ENCODE measurements at regions not wholly inside any gene's neighbourhood (a gene's known extent, or its start where the extent isn't known, plus 50 kb on each side); places are given as distances from the start of the nearest gene placed in this dataset.
"Not testable (repeated sequence)": the region's sequence is repeated elsewhere in the genome, so short reads cannot be mapped to it uniquely, and the experiment has no call there.

DNA sequence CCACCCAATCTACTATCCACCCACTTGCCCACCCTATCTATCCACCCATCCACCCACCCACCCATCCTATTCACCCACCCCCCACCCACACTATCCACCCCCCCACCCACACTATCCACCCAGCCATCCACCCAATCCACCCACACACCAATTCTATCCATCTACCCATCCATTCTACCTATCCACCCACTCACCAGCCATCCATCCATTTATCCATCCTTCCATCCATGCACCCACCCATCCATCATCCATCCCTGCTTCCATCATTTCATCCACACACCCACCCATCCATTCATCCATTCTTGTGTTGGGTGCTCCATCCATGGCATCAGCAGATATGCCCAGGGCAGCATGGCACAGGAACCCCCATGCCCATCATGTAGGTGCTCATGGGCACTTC is 1206.6 kb downstream of the BRD1 start:
- Histone ChIP-seq H3K4me2 (ENCODE audit: low read length) (no peak overlapping the region), H4K20me1 (ENCODE audit: insufficient read depth) (no peaks in the 10 kb centered on the region), H3K9me2 (ENCODE audit: insufficient read depth) (no peaks in the 10 kb centered on the region), H3K4me1 (ENCODE audit: control insufficient read depth in 1 of 2, insufficient read depth in 2 of 2, low read length in 2 of 2) (no peaks in the 10 kb centered on the region), H3K9me3 (ENCODE audit: control insufficient read depth in 1 of 2, insufficient read depth in 1 of 2, low read depth in 1 of 2, low read length in 2 of 2) (no peaks in the 10 kb centered on the region), H3K79me2 (ENCODE audit: insufficient read depth, low read length) (no peaks in the 10 kb centered on the region), H3K27me3 (ENCODE audit: insufficient read depth, low read length) (peaks cover 3% of the 10 kb centered on the region; the same call in 1 of the 2 replicates), H3K4me3 (replicated peaks in 1 of 2; ENCODE audit: low read depth in 1 of 2, low read length in 2 of 2) (no peak overlapping the region), H3K27ac (ENCODE audit: low read depth, low read length) (no peak overlapping the region), H3K36me3 (ENCODE audit: control insufficient read depth in 1 of 2, insufficient read depth in 2 of 2, low read length in 2 of 2) (no peaks in the 10 kb centered on the region), H2AFZ (ENCODE audit: low read depth, low read length, poor library complexity, severe bottlenecking) (no peak overlapping the region), H3K9ac (ENCODE audit: low read length) (no peak overlapping the region)
- TF ChIP-seq, protein P1, sequence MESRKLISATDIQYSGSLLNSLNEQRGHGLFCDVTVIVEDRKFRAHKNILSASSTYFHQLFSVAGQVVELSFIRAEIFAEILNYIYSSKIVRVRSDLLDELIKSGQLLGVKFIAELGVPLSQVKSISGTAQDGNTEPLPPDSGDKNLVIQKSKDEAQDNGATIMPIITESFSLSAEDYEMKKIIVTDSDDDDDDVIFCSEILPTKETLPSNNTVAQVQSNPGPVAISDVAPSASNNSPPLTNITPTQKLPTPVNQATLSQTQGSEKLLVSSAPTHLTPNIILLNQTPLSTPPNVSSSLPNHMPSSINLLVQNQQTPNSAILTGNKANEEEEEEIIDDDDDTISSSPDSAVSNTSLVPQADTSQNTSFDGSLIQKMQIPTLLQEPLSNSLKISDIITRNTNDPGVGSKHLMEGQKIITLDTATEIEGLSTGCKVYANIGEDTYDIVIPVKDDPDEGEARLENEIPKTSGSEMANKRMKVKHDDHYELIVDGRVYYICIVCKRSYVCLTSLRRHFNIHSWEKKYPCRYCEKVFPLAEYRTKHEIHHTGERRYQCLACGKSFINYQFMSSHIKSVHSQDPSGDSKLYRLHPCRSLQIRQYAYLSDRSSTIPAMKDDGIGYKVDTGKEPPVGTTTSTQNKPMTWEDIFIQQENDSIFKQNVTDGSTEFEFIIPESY (IDR thresholded peaks at IDR 0.05; ENCODE audit: extremely low read depth, insufficient replicate concordance, low read length) = no peak
- TF ChIP-seq SP1 (IDR thresholded peaks at IDR 0.05; ENCODE audit: low read depth) = no peak
- TF ChIP-seq, protein P2, sequence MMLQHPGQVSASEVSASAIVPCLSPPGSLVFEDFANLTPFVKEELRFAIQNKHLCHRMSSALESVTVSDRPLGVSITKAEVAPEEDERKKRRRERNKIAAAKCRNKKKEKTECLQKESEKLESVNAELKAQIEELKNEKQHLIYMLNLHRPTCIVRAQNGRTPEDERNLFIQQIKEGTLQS (IDR thresholded peaks at IDR 0.05) = no peak
- TF ChIP-seq CEBPB (IDR thresholded peaks at IDR 0.05; ENCODE audit: low read depth) = no peak
- DNase-seq (ENCODE audit: low read depth, low spot score) (no peak), ATAC-seq (no peak)
- intact Hi-C loops (cut with micrococcal nuclease) = no loop called here
- no TSS peak for BruUV-seq (replicated peaks)
- POLR2A ChIA-PET = no interaction called here
- CTCF ChIA-PET = no interaction called here
- RAD21 ChIA-PET (ENCODE audit: low non-redundant PET in 1 of 2, low total read pairs in 2 of 2, uncharacterized antibody in 2 of 2, unreplicated experiment in 2 of 2) = no interaction called here

DNA sequence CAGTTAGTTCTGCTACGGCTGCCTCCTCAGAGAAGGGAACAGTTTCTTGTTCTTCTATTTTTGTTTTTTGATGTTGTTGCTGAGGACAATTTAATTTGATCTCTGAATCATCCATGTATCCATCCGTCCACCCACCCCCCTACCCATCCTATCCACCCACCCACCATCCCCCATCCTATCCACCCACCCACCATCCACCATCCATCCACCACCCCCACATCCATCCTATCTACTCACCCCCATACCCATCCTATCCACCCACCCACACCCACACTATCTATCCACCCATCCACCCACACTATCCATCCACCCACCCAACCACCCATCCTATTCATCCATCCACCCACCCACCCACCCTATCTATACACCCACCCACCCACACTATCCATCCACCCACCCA is 1207.2 kb downstream of the BRD1 start:
- H3K4me3 ChIP-seq (replicated peaks in 1 of 2; ENCODE audit: low read depth in 1 of 2, low read length in 2 of 2); H3K4me2 ChIP-seq (ENCODE audit: low read length); ATAC-seq; H3K9me3 ChIP-seq (ENCODE audit: control insufficient read depth in 1 of 2, insufficient read depth in 1 of 2, low read depth in 1 of 2, low read length in 2 of 2); BruUV-seq (replicated peaks); intact Hi-C loops (cut with micrococcal nuclease); H3K4me1 ChIP-seq (ENCODE audit: control insufficient read depth in 1 of 2, insufficient read depth in 2 of 2, low read length in 2 of 2); H3K9ac ChIP-seq (ENCODE audit: low read length); H3K9me2 ChIP-seq (ENCODE audit: insufficient read depth); POLR2A ChIA-PET; RAD21 ChIA-PET (ENCODE audit: low non-redundant PET in 1 of 2, low total read pairs in 2 of 2, uncharacterized antibody in 2 of 2, unreplicated experiment in 2 of 2); H2AFZ ChIP-seq (ENCODE audit: low read depth, low read length, poor library complexity, severe bottlenecking); H3K79me2 ChIP-seq (ENCODE audit: insufficient read depth, low read length); H3K27ac ChIP-seq (ENCODE audit: low read depth, low read length); H4K20me1 ChIP-seq (ENCODE audit: insufficient read depth); DNase-seq (ENCODE audit: low read depth, low spot score); CTCF ChIA-PET; H3K27me3 ChIP-seq (ENCODE audit: insufficient read depth, low read length); H3K36me3 ChIP-seq (ENCODE audit: control insufficient read depth in 1 of 2, insufficient read depth in 2 of 2, low read length in 2 of 2): not testable (repeated sequence)
